GM13977 (cell line): ENCODE measurements at regions not wholly inside any gene's neighbourhood (a gene's known extent, or its start where the extent isn't known, plus 50 kb on each side); places are given as distances from the start of the nearest gene placed in this dataset.

ENCODE experiments used
- DNase-seq: peaks from one replicate; pipeline ENCODE4 v3.0.0; 2012; ENCODE audit warnings: low spot score
- CTCF ChIP-seq: IDR thresholded peaks from 2 replicates; pipeline ENCODE4 v1.5.1; 2012; ENCODE audit warnings: mild to moderate bottlenecking, control low read depth; ENCODE audit not compliant: insufficient read depth; ENCODE audit errors: extremely low read depth, missing control alignments
- in situ Hi-C: fragments of 300-500 bp; cut with MboI; formaldehyde crosslinking; loops from one replicate; pipeline ENCODE4 v1.12.0; 2022; ENCODE audit warnings: low sequenced_read_pairs, low pct_unique_long_range_greater_than_20kb, mixed read lengths, inconsistent platforms; ENCODE audit not compliant: unreplicated experiment

GRCh38 chr11:129319201-129319600 is 56.4 kb upstream of the BARX2 start:
- no peak for DNase-seq
- no peak for TF ChIP-seq CTCF
- in situ Hi-C loops = loop anchor here (25.0 kb wide), 1 partner anchor 207 kb away; no protein-coding TSS in a partner anchor

DNA sequence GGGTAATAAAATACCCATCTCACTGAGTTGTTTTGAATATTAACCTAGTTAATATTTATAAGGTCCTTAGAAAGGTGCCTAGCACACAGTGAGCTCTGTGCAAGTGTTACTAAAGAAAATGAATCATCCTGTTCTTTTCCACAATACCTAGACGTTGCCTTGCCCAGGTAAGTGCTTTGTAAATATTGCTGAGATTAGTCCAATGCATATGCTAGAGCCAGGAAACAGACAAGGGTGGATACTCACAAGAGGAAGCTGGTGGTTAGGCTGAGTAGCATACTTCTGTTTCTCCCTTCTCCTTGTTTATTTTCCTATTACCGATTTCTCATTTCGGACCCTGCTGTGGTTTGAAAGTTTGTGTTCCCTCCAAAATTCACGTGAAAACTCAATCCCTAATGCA is 58.1 kb upstream of the BARX2 start:
- in situ Hi-C loops = loop anchor here (25.0 kb wide), 1 partner anchor 205 kb away; no protein-coding TSS in a partner anchor
- no peak for DNase-seq
- no peak for TF ChIP-seq CTCF

DNA sequence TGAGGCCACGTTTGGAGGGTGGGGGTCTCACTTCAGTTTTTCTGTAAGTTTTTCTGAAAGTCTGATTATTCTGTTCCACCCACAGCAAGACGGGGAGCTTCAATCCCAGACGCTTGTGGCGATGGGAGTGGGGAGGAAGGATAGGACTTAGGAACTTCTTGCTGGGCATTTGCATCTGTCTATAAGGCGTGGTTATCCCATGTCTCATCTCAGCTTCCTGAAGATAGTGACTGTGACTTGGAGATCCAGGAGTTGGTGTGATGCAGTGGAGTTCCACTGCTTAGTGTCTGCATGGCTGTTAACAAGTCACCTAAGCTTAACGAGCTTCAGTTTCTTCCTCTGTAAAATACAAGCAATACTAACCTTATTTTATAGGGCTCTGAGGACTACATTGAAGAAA is 58.9 kb upstream of the BARX2 start:
- no peak for DNase-seq
- no peak for TF ChIP-seq CTCF
- in situ Hi-C loops = loop anchor here (25.0 kb wide), 1 partner anchor 204 kb away; no protein-coding TSS in a partner anchor

- in situ Hi-C loops = loop anchor here (25.0 kb wide), 1 partner anchor 204 kb away; no protein-coding TSS in a partner anchor
- DNase-seq = no peak
These were observed 59.7 kb upstream of the BARX2 start for GRCh38 chr11:129315781-129316579.

DNA sequence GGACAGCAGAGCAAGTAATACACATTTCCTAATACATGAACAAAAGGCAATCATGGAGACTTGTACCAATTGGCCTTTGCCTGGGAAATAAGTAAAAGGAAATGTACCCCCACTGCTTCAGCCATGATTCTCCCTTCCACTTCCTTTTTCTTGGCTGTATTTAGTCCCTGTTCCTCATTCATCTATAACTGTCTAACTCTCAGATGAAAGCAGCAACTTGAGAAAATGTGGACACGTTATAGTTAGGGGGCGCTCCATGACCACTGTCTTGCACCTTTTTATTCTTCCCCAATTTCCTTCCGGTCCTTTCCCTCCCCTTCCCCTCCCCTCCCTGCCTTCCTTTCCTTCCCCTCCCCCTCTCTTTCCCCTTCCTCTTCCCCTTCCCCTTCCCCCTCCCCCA is 61.3 kb upstream of the BARX2 start:
- in situ Hi-C loops = loop anchor here (25.0 kb wide), 1 partner anchor 202 kb away; no protein-coding TSS in a partner anchor
- DNase-seq = no peak
- TF ChIP-seq CTCF = no peak

More at GRCh38 chr11:129315781-129316579, 59.7 kb upstream of the BARX2 start:
- no peak for TF ChIP-seq CTCF

GRCh38 chr11:129313541-129314297 is 61.9 kb upstream of the BARX2 start:
- no peak for DNase-seq
- no peak for TF ChIP-seq CTCF
- in situ Hi-C loops = loop anchor here (25.0 kb wide), 1 partner anchor 201 kb away; no protein-coding TSS in a partner anchor
